SJSA1 (cell line): ENCODE measurements at regions not wholly inside any gene's neighbourhood (a gene's known extent, or its start where the extent isn't known, plus 50 kb on each side); places are given as distances from the start of the nearest gene placed in this dataset.
A peak's percentile ranks its signal among the peaks of the same experiment; 100 is the strongest.
"Not testable (repeated sequence)": the region's sequence is repeated elsewhere in the genome, so short reads cannot be mapped to it uniquely, and the experiment has no call there.

Experiments
- DNase-seq, 2 experiments: peaks; one replicate each; pipeline ENCODE4 v3.0.0-alpha.2; 2015 to 2020; ENCODE audit warnings: low spot score in 2 of 2, low read depth in 1 of 2
- H3K27ac ChIP-seq: fragments of 250-450 bp; sonication (Bioruptor Pico); 2 replicates; pipeline ENCODE4 v1.5.1; 2020; ENCODE audit warnings: mild to moderate bottlenecking, moderate library complexity
- H3K27me3 ChIP-seq: fragments of 250-450 bp; sonication (Bioruptor Pico); replicated peaks from 2 replicates; pipeline ENCODE4 v1.5.1; 2020; ENCODE audit warnings: mild to moderate bottlenecking, moderate library complexity
- H3K36me3 ChIP-seq: fragments of 250-450 bp; sonication (Bioruptor Pico); 2 replicates; pipeline ENCODE4 v1.5.1; 2020; ENCODE audit warnings: mild to moderate bottlenecking
- H3K4me1 ChIP-seq: fragments of 250-450 bp; sonication (Bioruptor Pico); replicated peaks from 2 replicates; pipeline ENCODE4 v1.6.1; 2021; ENCODE audit warnings: mild to moderate bottlenecking
- H3K4me3 ChIP-seq: fragments of 250-450 bp; sonication (Bioruptor Pico); 2 replicates; pipeline ENCODE4 v1.5.1; 2020; ENCODE audit warnings: mild to moderate bottlenecking
- H3K9me3 ChIP-seq: fragments of 250-450 bp; sonication (Bioruptor Pico); replicated peaks from 2 replicates; pipeline ENCODE4 v1.5.1; 2020; ENCODE audit warnings: mild to moderate bottlenecking

DNA sequence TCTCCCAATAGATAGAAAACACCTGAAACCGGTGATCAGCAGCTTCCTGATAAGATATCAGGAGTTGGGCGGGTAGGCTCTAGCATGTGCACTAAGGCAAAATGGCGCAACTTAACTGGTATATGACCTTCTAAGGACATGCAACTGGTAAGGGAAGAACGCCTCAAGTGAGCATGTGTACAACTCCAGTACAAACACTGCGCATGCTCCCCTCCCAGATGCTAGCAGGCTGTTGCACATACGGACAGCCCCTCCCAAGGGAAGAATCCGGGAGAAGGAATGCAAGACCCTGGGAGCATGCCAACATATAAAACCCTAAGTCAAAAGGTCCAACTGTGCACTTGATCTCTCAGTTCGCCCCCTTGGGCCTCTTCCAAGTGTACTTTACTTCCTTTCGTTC, 110.8 kb downstream of the TSEN15 start:
- no peaks in the 10 kb centered on the region for H3K27me3 ChIP-seq
- no peak for DNase-seq
- H3K4me3 ChIP-seq: no peak overlapping the region
- peaks cover 8% of the 10 kb centered on the region for H3K4me1 ChIP-seq
- no peaks in the 10 kb centered on the region for H3K9me3 ChIP-seq
- no peaks in the 10 kb centered on the region for H3K36me3 ChIP-seq
- H3K27ac ChIP-seq: no peak overlapping the region

DNA sequence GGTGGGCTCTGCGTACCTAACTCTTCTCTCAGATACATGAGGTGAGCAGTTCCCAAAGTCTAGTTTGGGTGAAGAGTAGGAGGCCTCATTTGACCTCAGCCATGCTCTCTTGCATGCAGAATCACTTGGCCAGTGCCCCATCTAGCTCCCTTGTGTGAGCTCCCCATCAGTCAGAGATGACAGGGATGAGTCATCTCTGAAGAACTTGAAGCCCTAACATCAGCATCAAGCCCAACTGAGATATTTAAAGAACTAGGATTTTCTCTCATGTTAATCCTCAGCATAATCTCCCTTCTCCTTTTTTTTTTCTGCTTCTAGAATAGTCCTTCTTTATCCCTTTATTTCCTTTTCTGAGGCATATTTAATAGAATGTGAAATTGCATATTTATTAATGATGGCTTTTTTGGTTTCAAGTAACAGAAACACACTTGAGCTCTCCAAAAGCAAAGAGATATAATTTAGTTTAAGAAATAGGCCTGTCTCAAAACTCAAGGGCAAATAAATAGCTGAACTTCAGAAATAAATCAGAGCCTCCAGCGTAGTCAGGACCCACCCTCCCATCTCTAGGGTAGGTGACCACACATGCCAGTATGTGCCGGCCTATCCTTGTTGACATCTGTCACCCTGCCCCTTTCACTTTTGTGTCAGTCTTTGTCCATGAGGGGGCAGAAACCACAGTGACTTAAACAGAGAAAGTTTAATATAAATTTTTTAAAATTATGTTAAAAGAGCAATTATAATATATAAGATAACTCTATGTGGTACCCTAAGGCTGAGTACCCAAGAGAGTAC, 112.3 kb downstream of the TSEN15 start:
- Histone ChIP-seq H3K27me3 (no peaks in the 10 kb centered on the region), H3K4me3 (no peak overlapping the region), H3K36me3 (no peaks in the 10 kb centered on the region), H3K27ac (no peak overlapping the region), H3K4me1 (peaks cover 3% of the 10 kb centered on the region; the same call in 1 of the 2 replicates), H3K9me3 (no peaks in the 10 kb centered on the region)
- DNase-seq: peak in 1 of 2 experiments; percentile 42

DNA sequence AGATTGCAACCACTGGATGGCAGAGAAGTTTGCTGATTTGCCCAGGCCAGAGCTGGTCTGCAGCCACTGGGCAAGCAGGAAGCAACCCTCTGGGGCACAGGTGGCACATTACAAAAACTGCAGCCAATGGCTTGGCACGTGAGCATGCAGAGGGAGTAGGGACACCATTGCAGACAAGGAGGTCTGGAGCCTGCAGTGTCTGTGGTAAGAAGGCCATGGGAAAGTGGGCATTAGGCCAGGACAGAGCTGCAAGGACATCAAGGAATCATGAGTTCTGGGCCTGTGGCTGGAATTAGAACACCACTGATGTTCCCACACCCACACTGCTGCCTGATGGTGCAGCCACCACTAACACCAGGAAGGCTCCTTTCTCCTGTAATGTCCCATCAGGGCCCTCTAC, 113.0 kb downstream of the TSEN15 start:
- DNase-seq: no peak
- Histone ChIP-seq H3K27me3 (no peaks in the 10 kb centered on the region), H3K27ac (no peak overlapping the region)

DNA sequence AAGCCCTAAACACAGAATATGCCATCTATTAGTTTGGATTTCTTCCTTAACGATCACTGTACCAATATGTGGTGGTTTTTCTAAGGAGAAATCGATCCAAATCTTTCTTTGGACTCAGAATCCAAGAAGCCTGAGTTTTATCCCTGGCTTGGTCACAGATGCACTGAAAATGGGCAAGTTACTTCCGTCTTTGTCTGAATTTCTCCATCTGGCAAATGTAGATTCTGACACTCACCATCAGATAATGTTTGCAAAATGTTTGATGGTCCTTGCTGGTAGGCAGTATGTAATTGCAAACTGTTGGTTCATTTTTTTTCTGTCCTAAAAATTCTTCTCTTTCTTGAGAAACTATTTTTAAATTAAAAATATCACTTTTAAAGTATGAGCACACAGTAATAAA, 115.0 kb downstream of the TSEN15 start:
- H3K27me3 ChIP-seq: no peaks in the 10 kb centered on the region
- H3K4me1 ChIP-seq: peaks cover 3% of the 10 kb centered on the region; the same call in 1 of the 2 replicates
- H3K9me3 ChIP-seq: no peaks in the 10 kb centered on the region
- no peak overlapping the region for H3K4me3 ChIP-seq
- no peak for DNase-seq
- no peak overlapping the region for H3K27ac ChIP-seq
- H3K36me3 ChIP-seq: no peaks in the 10 kb centered on the region

More for the DNA sequence above, 113.0 kb downstream of the TSEN15 start:
- no peaks in the 10 kb centered on the region for H3K9me3 ChIP-seq
- no peak overlapping the region for H3K4me3 ChIP-seq
- H3K4me1 ChIP-seq: peaks cover 3% of the 10 kb centered on the region; the same call in 1 of the 2 replicates
- H3K36me3 ChIP-seq: no peaks in the 10 kb centered on the region

DNA sequence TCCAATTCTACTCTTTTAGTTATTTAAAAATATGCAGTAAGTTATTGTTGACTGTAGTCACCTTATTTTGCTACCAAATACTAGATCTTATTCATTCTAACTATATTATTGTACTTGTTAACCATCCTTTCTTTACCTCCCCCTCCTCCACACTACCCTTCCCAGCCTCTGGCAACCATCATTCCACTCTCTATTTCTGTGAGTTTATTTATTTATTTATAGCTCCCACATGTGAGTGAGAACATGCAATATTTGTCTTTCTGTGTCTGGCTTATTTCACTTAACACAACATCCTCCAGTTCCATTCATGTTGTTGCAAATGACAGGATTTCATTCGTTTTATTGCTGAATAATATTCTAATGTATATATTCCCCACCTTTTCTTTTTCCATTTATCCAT, 115.8 kb downstream of the TSEN15 start:
- Histone ChIP-seq H3K36me3 (no peaks in the 10 kb centered on the region), H3K9me3 (no peaks in the 10 kb centered on the region), H3K4me3 (no peak overlapping the region), H3K4me1 (peaks cover 3% of the 10 kb centered on the region; the same call in 1 of the 2 replicates), H3K27ac (no peak overlapping the region), H3K27me3 (no peaks in the 10 kb centered on the region)
- no peak for DNase-seq

DNA sequence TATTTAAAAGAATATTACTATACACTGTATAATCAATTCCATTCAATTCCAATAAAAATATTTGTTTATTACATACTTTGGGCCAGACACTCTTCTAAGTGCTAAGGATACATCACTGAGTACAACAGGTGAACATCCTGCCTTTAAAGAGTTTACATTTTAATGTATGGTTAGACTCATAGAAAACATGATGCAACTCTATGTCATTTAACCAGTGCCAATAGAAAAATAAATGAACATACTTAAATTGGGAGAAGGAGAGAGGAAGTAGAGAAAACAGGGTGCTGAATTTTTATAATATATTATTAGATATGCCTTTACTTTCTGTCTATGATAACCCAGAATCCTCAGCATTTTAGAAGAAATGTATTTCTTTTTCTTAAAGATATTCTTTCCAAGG, 119.2 kb downstream of the TSEN15 start:
- H3K4me3 ChIP-seq: no peak overlapping the region
- no peak overlapping the region for H3K27ac ChIP-seq
- H3K36me3 ChIP-seq: no peaks in the 10 kb centered on the region
- H3K9me3 ChIP-seq: no peaks in the 10 kb centered on the region
- H3K4me1 ChIP-seq: no peaks in the 10 kb centered on the region
- DNase-seq: no peak
- no peaks in the 10 kb centered on the region for H3K27me3 ChIP-seq

DNA sequence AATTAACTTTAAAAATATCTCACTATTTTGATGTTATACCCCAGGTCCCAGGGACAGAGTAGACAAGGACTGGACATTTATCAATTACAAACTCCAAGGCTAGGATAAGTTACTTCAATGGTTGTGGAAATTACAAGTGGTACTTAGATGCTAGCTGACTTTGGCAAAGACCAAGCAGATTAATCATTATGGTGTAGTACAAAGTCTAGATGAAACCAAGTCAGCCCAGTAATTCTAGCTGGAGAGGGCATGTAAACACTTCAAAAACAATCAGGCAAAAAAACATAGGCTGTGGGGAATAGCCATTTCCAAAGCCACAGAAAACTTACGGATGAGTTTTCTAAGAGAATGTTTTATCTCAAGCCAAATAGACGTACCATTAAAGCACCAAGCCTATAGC, 124.5 kb downstream of the TSEN15 start:
- DNase-seq: no peak
- Histone ChIP-seq H3K4me1 (no peaks in the 10 kb centered on the region), H3K4me3 (no peak overlapping the region), H3K36me3 (no peaks in the 10 kb centered on the region), H3K27ac (no peak overlapping the region), H3K27me3 (no peaks in the 10 kb centered on the region), H3K9me3 (no peaks in the 10 kb centered on the region)

DNA sequence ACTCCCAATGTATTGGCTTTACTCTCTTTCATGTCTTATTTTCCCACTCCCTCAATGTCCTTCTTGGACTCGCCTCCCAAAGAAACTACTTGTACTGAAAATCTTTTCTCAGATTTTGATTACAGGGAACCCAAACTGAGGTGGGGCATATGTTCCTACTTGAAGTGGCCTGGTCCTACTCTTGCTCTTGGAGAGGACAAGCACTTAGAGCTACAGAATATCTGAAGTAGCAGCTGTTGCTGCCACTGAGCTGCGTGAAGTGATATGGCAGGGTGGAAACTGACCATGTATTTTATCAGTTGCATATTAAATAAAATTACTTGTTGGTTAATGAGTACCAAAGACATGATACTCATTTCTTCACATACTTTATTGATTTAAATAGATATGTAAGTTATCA, 129.5 kb downstream of the TSEN15 start:
- Histone ChIP-seq H3K4me1 (no peaks in the 10 kb centered on the region), H3K4me3 (no peak overlapping the region), H3K36me3 (no peaks in the 10 kb centered on the region), H3K9me3 (no peaks in the 10 kb centered on the region), H3K27me3 (no peaks in the 10 kb centered on the region), H3K27ac (no peak overlapping the region)
- no peak for DNase-seq

DNA sequence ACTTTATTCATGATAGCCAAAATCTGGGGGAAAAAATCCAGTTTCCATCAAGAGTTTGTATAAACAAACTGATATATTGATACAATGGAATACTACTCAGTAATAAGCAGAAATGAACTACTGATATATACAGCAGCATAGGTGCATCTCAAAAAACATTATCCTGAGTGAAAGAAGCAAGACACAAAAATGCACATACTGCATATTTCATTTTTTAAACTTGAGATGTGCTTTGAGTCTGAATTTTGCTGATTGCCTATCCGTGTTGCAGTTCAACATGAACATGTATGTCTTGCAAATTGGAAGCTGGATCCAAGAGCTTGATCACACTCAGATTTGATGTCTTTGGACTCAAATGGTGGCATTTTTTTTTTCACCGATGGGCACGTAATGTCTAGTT, 132.4 kb downstream of the TSEN15 start:
- Histone ChIP-seq H3K36me3 (no peaks in the 10 kb centered on the region), H3K27ac (no peak overlapping the region), H3K27me3 (no peaks in the 10 kb centered on the region), H3K4me3 (no peak overlapping the region), H3K4me1 (no peaks in the 10 kb centered on the region), H3K9me3 (no peaks in the 10 kb centered on the region)
- no peak for DNase-seq

DNA sequence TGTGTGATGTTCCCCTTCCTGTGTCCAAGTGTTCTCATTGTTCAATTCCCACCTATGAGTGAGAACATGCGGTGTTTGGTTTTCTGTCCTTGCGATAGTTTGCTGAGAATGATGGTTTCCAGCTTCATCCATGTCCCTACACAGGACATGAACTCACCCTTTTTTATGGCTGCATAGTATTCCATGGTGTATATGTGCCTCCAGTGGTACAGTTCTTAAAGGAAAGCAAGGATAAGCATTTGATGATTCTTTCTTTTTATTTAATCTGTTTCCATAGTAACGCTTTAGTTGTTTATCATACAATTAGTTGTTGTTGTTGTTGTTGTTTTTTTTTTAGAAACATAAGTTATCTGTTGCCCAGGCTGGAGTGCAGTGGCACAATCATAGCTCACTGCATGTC, 133.1 kb downstream of the TSEN15 start:
- not testable (repeated sequence) for H3K27me3 ChIP-seq, H3K36me3 ChIP-seq, H3K9me3 ChIP-seq, H3K4me1 ChIP-seq, H3K4me3 ChIP-seq, H3K27ac ChIP-seq, DNase-seq

DNA sequence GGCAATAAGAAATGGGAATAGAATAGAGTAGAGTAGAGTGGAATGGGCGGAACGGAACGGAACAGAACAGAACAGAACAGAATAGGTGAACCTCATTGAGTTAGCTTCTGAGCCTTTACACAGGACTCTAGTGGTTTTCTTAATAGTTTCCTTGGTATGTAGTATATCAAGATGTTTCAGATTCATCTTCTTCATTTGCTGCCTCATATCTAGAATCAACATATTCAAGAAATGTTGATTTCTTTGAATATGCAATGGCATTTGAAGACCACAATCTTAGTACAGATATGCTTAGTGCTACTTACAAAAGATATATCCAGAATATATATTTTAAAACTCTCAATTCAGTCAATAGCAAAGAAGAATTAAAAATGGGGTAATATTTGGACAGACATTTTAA, 133.8 kb downstream of the TSEN15 start:
- Histone ChIP-seq H3K4me3 (no peak overlapping the region), H3K27me3 (peaks cover 9% of the 10 kb centered on the region), H3K36me3 (no peaks in the 10 kb centered on the region), H3K4me1 (no peaks in the 10 kb centered on the region), H3K9me3 (no peaks in the 10 kb centered on the region), H3K27ac (no peak overlapping the region)
- no peak for DNase-seq

DNA sequence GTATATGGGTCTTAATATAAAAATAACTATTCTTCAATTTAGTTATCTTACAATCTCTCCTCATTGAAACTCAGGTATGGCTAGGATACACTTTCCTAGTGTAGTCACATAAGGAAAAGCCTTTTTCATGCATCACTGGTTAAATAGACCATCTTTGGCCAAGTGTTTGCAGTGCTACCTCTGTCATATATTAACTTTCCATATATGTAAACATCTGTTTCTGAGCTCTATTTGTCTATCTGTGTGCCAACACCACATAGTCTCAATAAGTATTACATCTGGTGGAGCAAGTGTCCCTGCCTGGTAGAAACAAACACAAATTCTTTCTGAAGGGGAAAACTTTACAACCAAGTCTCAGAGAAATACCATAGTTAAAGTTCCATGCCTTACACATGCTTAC, 134.6 kb downstream of the TSEN15 start:
- Histone ChIP-seq H3K9me3 (no peaks in the 10 kb centered on the region), H3K4me1 (no peaks in the 10 kb centered on the region), H3K27me3 (peaks cover 16% of the 10 kb centered on the region), H3K36me3 (no peaks in the 10 kb centered on the region), H3K27ac (no peak overlapping the region), H3K4me3 (no peak overlapping the region)
- DNase-seq: no peak

DNA sequence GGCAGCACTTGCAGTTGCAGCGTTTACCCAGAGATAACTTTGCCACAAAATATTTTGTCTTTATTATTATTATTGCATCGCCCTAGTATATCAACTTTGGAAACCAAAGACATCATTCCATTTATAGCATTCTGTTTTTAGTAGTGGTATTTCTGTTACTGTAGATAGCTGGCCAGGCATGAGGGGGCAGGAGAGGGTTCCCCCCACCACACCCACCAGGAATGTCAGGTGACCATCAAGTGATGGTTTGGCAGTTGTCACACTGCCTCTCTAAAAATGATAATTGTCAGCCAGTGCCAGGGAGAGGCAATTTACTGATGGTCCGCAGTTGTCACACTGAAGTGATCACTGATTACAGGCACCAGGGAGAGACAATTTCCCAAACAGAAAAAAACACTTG, 135.6 kb downstream of the TSEN15 start:
- peaks cover 20% of the 10 kb centered on the region for H3K27me3 ChIP-seq
- no peak overlapping the region for H3K4me3 ChIP-seq
- no peak overlapping the region for H3K27ac ChIP-seq
- no peaks in the 10 kb centered on the region for H3K9me3 ChIP-seq
- no peak for DNase-seq
- H3K4me1 ChIP-seq: no peaks in the 10 kb centered on the region
- H3K36me3 ChIP-seq: no peaks in the 10 kb centered on the region

DNA sequence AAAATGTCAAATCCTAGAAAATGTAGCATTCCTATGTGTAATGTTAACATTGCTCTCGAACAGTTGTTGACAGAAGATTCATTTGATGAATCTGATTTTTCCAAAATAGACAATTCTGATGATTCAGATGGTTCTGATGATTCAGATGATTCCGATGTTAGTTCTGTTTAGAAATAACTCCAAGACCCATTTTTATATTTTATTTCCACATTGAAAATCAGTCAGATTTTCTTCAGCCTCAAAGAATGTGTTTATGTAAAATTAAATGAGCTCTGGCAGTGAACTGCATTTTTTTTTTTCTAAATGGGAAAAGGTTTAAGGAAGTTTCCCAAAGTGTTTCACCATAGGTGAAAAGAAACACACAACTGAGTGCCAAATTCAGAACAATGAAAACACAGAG, 136.5 kb downstream of the TSEN15 start:
- Histone ChIP-seq H3K4me3 (no peak overlapping the region), H3K9me3 (no peaks in the 10 kb centered on the region), H3K27ac (no peak overlapping the region), H3K27me3 (peaks cover 20% of the 10 kb centered on the region), H3K4me1 (no peaks in the 10 kb centered on the region), H3K36me3 (no peaks in the 10 kb centered on the region)
- DNase-seq: no peak

DNA sequence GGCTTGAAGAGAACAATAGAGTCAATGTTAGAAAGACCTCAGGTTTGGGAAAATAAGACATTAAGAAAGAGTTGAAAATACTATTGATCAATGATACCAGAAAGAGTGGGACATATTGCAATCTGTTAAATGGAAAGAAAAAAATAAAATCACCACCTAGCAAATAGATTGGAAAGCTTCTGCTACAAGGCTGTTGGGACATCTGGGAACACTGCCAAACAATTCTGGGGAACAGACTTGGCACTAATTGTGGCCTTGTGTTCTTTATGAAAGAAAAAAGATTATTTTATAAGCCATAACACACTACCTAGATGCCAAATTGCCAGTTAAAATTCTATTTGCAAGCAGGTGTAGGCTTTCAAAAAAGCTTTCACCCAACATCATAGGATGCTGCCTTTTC, 137.8 kb downstream of the TSEN15 start:
- no peak overlapping the region for H3K4me3 ChIP-seq
- DNase-seq: no peak
- no peaks in the 10 kb centered on the region for H3K36me3 ChIP-seq
- peaks cover 20% of the 10 kb centered on the region for H3K27me3 ChIP-seq
- H3K27ac ChIP-seq: no peak overlapping the region
- no peaks in the 10 kb centered on the region for H3K4me1 ChIP-seq
- H3K9me3 ChIP-seq: no peaks in the 10 kb centered on the region
